ENCODE measurements at regions not wholly inside any gene's neighbourhood (a gene's known extent, or its start where the extent isn't known, plus 50 kb on each side); places are given as distances from the start of the nearest gene placed in this dataset.
A peak's percentile ranks its signal among the peaks of the same experiment; 100 is the strongest.
"Not testable (repeated sequence)": the region's sequence is repeated elsewhere in the genome, so short reads cannot be mapped to it uniquely, and the experiment has no call there.

DNA sequence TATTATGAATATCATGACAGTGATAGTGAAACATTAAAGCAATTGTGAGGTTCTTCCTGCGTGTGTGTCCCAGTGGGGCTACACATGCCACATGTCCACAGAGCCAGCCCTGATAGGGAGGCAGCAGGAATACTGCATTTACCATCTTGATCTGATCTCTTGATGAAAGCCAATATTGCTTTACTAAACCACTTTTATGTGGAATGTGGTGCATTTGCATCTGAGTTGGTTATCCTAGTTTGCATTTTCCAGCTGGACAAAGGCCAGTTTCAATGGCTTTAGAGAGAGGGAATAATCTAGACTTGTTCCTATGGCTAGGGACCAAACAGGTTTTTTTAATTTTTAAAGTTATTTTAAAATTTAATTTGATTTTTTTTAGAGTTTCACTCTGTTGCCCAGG lies 216.3 kb upstream of the FERMT1 start:
- Mint-ChIP-seq H3K27me3 (peaks cover 2% of the 10 kb centered on the region), H3K4me1 (ENCODE audit: low read depth) (no peaks in the 10 kb centered on the region), H3K9me3 (no peaks in the 10 kb centered on the region), H3K4me3 (no peak overlapping the region), H3K36me3 (ENCODE audit: low read depth) (no peaks in the 10 kb centered on the region), H3K27ac (no peak overlapping the region)

DNA sequence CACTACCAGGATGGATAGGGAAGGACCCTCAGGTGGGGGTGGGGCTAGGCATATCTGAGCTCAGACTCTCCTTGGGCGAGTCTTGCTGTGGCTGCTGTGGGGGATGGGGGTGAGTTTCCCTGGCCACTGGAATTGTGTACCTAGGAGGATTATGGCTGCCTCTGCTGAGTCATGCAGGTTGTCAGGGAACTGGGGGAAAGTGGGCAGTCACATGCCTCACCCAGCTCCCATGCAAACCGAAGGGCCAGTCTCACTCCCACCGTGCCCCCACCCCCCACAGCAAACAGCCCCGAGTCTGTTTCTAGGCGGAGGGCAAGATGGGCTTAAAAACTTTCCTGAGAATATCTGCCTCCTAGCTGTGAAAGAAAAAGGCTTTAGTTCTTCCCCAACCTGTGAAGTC lies 210.3 kb upstream of the FERMT1 start:
- no peak overlapping the region for H3K27ac Mint-ChIP-seq
- H3K27me3 Mint-ChIP-seq: no peaks in the 10 kb centered on the region
- no peaks in the 10 kb centered on the region for H3K4me1 Mint-ChIP-seq (ENCODE audit: low read depth)
- H3K36me3 Mint-ChIP-seq (ENCODE audit: low read depth): no peaks in the 10 kb centered on the region
- no peaks in the 10 kb centered on the region for H3K9me3 Mint-ChIP-seq
- H3K4me3 Mint-ChIP-seq: no peak overlapping the region

GRCh38 chr20:6321235-6321634 lies 198.4 kb upstream of the FERMT1 start:
- not testable (repeated sequence) for H3K9me3 Mint-ChIP-seq; H3K4me1 Mint-ChIP-seq (ENCODE audit: low read depth); H3K36me3 Mint-ChIP-seq (ENCODE audit: low read depth); H3K27me3 Mint-ChIP-seq; H3K4me3 Mint-ChIP-seq; H3K27ac Mint-ChIP-seq

GRCh38 chr20:6311841-6312655 lies 189.2 kb upstream of the FERMT1 start:
- H3K27ac Mint-ChIP-seq: no peak overlapping the region
- H3K4me3 Mint-ChIP-seq: no peak overlapping the region
- H3K27me3 Mint-ChIP-seq: no peaks in the 10 kb centered on the region
- H3K9me3 Mint-ChIP-seq: peaks cover 7% of the 10 kb centered on the region
- H3K4me1 Mint-ChIP-seq (ENCODE audit: low read depth): no peaks in the 10 kb centered on the region
- no peaks in the 10 kb centered on the region for H3K36me3 Mint-ChIP-seq (ENCODE audit: low read depth)

- H3K36me3 Mint-ChIP-seq (ENCODE audit: low read depth): no peaks in the 10 kb centered on the region
- H3K9me3 Mint-ChIP-seq: peaks cover 7% of the 10 kb centered on the region
- no peak overlapping the region for H3K4me3 Mint-ChIP-seq
- no peaks in the 10 kb centered on the region for H3K4me1 Mint-ChIP-seq (ENCODE audit: low read depth)
- no peak overlapping the region for H3K27ac Mint-ChIP-seq
- H3K27me3 Mint-ChIP-seq: no peaks in the 10 kb centered on the region
These were observed 188.3 kb upstream of the FERMT1 start for GRCh38 chr20:6311097-6311496.

- H3K4me3 Mint-ChIP-seq: no peak overlapping the region
- H3K27me3 Mint-ChIP-seq: peaks cover 4% of the 10 kb centered on the region
- H3K27ac Mint-ChIP-seq: no peak overlapping the region
- no peaks in the 10 kb centered on the region for H3K36me3 Mint-ChIP-seq (ENCODE audit: low read depth)
- no peaks in the 10 kb centered on the region for H3K4me1 Mint-ChIP-seq (ENCODE audit: low read depth)
- no peaks in the 10 kb centered on the region for H3K9me3 Mint-ChIP-seq
These were observed 182.7 kb upstream of the FERMT1 start for GRCh38 chr20:6305536-6305935.

- H3K27ac Mint-ChIP-seq: no peak overlapping the region
- no peaks in the 10 kb centered on the region for H3K4me1 Mint-ChIP-seq (ENCODE audit: low read depth)
- H3K9me3 Mint-ChIP-seq: no peaks in the 10 kb centered on the region
- no peaks in the 10 kb centered on the region for H3K36me3 Mint-ChIP-seq (ENCODE audit: low read depth)
- no peak overlapping the region for H3K4me3 Mint-ChIP-seq
- H3K27me3 Mint-ChIP-seq: peaks cover 4% of the 10 kb centered on the region
These were observed 179.2 kb upstream of the FERMT1 start for GRCh38 chr20:6302041-6302440.

DNA sequence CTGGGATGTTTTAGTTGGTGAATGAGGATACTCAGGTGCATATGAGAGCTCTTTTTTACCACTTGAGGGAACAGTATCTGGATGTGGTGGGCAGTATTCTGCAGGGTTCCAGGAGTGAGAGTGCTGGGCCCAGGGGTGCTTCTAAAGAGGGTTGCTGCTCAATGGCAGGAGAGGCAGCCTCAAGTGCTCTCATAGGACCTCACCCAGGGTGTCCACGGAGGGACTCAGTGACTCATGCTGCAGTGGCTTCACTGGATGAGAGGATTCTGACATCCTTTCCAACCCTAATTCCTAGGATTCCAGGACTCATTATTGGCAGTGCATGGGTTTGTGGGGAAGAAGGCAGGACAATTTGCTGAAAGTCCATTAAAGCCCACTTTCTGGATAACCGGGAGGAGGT lies 176.6 kb upstream of the FERMT1 start:
- Mint-ChIP-seq H3K4me3 (no peak overlapping the region), H3K36me3 (ENCODE audit: low read depth) (no peaks in the 10 kb centered on the region), H3K4me1 (ENCODE audit: low read depth) (peaks cover 7% of the 10 kb centered on the region), H3K27me3 (peaks cover 4% of the 10 kb centered on the region), H3K9me3 (no peaks in the 10 kb centered on the region), H3K27ac (no peak overlapping the region)

- H3K4me1 Mint-ChIP-seq (ENCODE audit: low read depth): peaks cover 7% of the 10 kb centered on the region
- no peak overlapping the region for H3K27ac Mint-ChIP-seq
- no peaks in the 10 kb centered on the region for H3K36me3 Mint-ChIP-seq (ENCODE audit: low read depth)
- no peaks in the 10 kb centered on the region for H3K9me3 Mint-ChIP-seq
- no peak overlapping the region for H3K4me3 Mint-ChIP-seq
- no peaks in the 10 kb centered on the region for H3K27me3 Mint-ChIP-seq
These were observed 175.2 kb upstream of the FERMT1 start for GRCh38 chr20:6298049-6298448.

DNA sequence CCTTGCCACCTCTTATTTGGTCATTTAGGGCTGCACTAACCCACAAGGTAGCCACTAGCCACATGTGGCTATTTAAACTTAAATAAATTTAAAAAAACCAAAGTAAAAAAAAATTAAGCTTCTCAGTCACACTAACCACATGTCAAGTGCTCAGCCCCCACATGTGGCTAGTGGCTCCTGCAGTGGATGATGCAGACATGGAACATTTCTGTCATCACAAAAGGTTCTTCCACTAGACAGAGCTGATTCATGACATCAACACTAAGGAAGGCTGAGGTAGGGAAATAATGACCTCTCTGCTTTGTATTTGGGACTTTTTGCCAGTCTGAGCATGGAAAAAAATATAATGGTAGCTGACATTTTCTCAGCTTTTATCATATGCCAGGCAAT lies 173.0 kb upstream of the FERMT1 start:
- H3K9me3 Mint-ChIP-seq: no peaks in the 10 kb centered on the region
- H3K27me3 Mint-ChIP-seq: no peaks in the 10 kb centered on the region
- no peaks in the 10 kb centered on the region for H3K36me3 Mint-ChIP-seq (ENCODE audit: low read depth)
- H3K4me3 Mint-ChIP-seq: no peak overlapping the region
- peaks cover 7% of the 10 kb centered on the region for H3K4me1 Mint-ChIP-seq (ENCODE audit: low read depth)
- H3K27ac Mint-ChIP-seq: peak overlapping the region; percentile 2

DNA sequence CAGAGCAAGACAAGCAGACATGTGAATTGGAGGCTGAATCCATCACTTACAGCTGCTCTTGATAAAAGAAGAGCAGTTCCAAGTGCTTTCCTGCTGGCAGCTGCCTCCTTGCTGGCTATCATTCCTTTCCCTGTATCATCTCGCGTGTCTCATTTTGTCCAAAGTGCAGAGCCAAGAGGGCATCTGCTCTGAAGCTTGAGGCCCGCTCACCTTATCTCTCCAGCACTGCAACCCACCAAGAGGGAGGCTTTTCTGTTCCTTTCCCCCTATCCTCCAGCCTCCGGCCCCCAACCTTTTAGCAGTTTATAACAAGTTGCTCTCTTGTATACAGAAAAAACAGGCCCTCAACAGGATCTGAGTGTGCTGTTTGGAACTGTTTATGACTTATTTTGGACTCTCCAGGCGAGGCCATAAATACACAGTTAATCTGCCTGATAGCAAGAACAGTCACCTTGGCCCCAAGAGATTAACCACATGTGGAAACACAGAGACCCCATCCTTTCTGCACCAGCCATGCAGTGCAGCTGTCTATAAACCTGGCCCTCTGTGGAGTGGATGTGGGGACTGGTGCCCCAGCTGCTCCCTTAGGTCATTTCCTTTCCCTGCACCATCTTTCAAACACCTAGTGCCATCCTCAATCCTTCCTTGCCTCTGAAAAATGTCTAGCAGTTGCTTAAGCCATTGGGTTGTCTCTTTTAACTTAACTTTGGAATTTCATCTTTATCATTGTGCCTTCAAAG lies 172.5 kb upstream of the FERMT1 start:
- no peak overlapping the region for H3K4me3 Mint-ChIP-seq
- peaks cover 7% of the 10 kb centered on the region for H3K4me1 Mint-ChIP-seq (ENCODE audit: low read depth)
- H3K36me3 Mint-ChIP-seq (ENCODE audit: low read depth): no peaks in the 10 kb centered on the region
- no peaks in the 10 kb centered on the region for H3K9me3 Mint-ChIP-seq
- peak overlapping the region; percentile 2 for H3K27ac Mint-ChIP-seq
- no peaks in the 10 kb centered on the region for H3K27me3 Mint-ChIP-seq

DNA sequence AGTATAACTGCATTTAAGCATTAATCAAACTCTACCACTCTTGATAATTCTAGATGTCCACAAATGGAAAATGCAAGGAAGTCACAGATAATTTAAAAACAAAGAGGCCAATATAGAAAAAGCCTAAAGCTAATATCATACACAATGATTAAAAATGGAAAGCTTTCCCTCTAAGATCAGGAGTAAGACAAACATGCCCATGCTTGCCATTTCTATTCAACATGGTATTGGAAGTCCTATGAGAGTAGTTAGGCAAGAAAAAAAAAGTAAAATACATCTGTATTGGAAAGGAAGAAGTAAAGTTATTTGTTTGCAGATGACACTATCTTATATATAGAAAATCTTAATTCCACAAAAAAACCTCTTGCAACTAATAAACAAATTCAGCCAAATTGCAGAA lies 164.6 kb upstream of the FERMT1 start:
- H3K4me3 Mint-ChIP-seq: no peak overlapping the region
- H3K27me3 Mint-ChIP-seq: no peaks in the 10 kb centered on the region
- H3K9me3 Mint-ChIP-seq: peaks cover 14% of the 10 kb centered on the region
- H3K36me3 Mint-ChIP-seq (ENCODE audit: low read depth): no peaks in the 10 kb centered on the region
- H3K4me1 Mint-ChIP-seq (ENCODE audit: low read depth): no peaks in the 10 kb centered on the region
- no peak overlapping the region for H3K27ac Mint-ChIP-seq

DNA sequence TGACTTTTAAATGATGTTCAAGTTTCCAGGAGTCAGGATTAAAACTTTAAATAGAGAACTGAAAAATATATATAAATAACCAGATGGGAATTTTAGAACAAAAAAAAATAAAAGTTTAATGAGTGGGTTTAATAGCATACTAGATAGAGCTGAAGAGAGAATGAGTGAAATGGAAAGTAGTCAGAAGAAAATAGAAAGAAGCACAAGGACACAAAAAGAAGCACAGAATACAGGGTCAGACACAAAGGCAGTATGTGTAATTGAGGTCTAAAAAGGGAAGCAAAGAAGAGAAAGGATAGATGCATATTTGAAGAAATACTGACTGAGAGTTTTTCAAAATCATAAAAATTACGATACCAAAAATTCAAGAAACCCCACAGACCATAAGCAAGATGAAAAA lies 159.8 kb upstream of the FERMT1 start:
- Mint-ChIP-seq H3K4me1 (ENCODE audit: low read depth) (no peaks in the 10 kb centered on the region), H3K4me3 (no peak overlapping the region), H3K9me3 (peaks cover 19% of the 10 kb centered on the region), H3K27me3 (no peaks in the 10 kb centered on the region), H3K36me3 (ENCODE audit: low read depth) (no peaks in the 10 kb centered on the region), H3K27ac (no peak overlapping the region)

DNA sequence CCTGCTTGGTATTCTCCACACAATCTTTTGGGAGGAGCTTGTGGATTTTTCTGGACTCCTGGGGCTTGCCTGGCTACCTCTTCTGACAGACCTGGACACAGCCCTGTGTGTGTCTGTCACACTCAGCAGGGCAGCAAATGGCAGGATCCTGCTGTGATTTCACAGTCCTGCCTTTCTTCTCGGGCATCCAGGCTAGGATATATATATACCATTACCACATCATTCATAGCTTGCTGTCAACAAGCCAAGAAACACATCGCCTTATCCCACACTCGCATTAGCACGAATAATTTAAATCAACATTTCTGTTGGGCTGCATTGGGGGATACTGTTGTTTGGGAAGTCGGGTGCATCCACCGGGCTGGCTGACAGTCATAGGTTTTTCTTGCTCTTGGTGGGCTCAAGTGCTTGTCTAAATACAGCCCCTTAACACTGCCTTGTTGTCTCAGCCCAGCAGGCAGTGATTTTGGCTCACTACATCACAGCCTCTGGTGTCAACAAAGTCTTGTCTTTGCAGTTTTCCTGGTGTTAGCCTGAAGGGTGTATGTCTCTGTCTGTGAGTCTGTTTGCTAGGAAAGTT lies 154.9 kb upstream of the FERMT1 start:
- Mint-ChIP-seq H3K36me3 (ENCODE audit: low read depth) (no peaks in the 10 kb centered on the region), H3K27ac (no peak overlapping the region), H3K27me3 (peaks cover 4% of the 10 kb centered on the region), H3K4me3 (no peak overlapping the region), H3K9me3 (peaks cover 8% of the 10 kb centered on the region), H3K4me1 (ENCODE audit: low read depth) (no peaks in the 10 kb centered on the region)

DNA sequence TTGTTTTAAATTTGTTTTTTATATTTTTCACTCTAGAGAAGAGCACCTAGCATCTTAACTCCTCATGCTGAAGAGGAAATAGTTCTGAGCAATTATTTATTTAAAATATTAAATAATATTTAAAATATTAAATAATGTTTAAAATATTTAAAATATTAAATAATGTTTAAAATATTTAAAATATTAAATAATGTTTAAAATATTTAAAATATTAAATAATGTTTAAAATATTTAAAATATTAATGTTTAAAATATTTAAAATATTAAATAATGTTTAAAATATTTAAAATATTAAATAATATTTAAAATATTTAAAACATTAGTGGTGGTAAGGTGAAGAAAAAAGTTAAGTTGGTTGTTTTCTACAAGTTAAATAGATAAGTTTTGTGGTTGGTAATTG lies 147.6 kb upstream of the FERMT1 start:
- not testable (repeated sequence) for H3K4me1 Mint-ChIP-seq (ENCODE audit: low read depth); H3K27me3 Mint-ChIP-seq; H3K4me3 Mint-ChIP-seq; H3K27ac Mint-ChIP-seq; H3K9me3 Mint-ChIP-seq; H3K36me3 Mint-ChIP-seq (ENCODE audit: low read depth)
